ENCODE measurements at regions not wholly inside any gene's neighbourhood (a gene's known extent, or its start where the extent isn't known, plus 50 kb on each side); places are given as distances from the start of the nearest gene placed in this dataset.
A peak's percentile ranks its signal among the peaks of the same experiment; 100 is the strongest.
"Not testable (repeated sequence)": the region's sequence is repeated elsewhere in the genome, so short reads cannot be mapped to it uniquely, and the experiment has no call there.

DNA sequence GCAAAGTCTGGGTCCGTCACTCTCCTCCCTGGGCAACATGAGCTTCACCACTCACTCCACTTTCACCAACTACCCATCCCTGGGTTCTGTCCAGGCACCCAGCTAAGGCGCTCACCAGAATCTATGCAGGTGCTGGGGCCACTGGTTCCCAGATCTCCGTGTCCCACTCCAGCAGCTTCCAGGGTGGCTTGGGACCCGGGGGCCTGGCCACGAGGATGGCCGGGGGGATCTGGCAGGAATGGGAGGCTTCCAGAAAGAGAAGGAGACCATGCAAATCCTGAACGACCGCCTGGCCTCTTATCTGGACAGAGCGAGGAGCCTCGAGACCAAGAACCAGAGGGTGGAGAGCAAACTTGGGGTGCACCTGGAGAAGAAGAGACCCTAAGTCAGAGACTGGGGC is 1611.0 kb upstream of the ACO1 start:
- DNase-seq = no peak

DNA sequence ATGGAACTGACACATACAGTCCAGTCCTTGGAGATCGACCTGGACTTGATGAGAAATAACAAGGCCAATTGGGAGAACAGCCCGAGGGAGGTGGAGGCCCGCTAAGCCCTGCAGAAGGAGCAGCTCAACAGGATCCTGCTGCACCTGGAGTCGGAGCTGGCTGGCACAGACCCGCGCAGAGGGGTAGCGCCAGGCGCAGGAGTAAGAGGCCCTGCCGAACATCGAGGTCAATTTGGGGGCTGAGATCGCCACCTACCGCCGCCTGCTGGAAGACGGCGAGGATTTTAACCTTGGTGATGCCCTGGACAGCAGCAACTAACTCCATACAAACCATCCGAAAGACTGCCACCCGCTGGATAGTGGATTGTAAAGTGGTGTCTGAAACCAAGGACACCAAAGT is 1610.1 kb upstream of the ACO1 start:
- DNase-seq = peak; percentile 8

DNA sequence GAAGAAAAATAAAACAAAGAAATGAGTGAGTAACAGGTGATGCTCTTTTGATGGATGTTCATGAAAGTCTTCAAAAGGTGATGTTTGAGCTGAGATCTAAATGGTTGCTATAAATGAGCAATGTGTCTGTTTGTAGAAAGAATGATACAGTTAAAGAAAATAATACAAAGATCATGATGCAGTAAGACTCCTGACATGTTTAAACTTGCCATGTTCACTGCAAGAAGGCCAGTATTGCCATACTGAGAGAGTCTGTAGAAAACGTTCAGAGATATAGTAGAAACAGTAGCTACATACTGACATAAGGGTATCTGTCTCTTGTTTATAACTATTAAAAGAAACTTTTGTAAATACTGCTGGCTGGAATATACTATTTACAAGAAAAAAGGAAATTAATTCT is 1609.2 kb upstream of the ACO1 start:
- no peak for DNase-seq

DNA sequence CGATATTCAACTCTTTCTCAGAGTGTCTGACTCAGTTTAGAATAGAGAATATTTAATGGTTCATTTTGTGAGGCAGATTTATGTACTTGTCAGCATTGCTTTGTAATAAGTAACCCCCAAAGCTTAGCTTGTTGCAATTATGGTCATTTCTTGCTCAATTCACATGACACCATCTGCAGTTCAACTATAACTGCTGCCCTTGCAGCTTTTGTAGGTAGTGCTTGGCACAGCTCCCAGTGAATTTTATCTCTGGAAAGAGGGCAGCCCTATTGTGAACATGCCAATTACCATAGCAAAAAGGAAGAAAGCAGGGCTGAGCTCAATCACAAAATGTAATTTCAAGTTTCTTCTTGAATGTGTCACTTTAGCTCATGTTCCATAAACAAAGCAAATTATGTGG is 1587.7 kb upstream of the ACO1 start:
- no peak for DNase-seq

DNA sequence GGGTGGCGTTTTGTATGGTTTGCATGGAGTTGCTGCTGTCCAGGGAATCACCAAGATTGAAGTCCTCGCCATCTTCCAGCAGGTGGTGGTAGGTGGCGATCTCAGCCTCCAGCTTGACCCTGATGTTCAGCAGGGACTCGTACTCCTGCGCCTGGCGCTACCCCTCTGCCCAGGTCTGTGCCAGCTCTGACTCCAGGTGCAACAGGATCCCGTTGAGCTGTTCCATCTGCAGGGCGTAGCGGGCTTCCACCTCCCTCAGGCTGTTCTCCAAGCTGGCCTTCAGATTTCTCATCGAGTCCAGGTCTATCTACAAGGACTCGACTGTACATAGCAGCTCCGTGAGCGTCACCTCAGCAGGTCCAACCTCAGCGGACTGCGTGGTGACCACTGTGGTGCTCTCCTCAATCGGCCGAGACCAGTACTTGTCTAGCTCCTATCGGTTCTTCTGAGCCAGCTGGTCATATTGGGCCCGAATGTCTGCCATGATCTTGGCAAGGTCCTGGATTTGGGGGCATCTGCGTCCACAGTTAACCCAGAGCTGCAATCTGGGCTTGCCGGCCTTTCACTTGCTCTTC is 1584.8 kb upstream of the ACO1 start:
- no peak for DNase-seq

GRCh38 chr9:30800421-30800820 is 1584.0 kb upstream of the ACO1 start:
- no peak for DNase-seq

DNA sequence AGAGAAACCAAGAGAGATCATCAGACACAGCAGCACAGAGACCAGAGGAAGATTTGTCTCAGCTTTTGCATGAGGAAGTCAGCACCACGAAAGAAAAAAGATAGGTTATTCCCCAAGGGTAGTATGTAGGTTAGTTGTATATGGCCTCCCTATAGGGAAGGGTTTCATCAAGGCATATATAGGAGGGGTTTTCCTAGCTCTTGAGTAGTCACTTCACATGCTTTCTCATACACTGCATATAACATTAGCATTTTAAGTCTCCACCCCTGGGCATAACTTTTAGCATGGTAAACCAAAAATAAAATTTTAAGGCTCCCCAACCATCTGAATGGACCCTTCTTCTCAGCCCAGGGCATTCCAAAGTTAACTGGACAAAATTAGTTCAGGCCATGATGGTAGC is 1571.6 kb upstream of the ACO1 start:
- no peak for DNase-seq

DNA sequence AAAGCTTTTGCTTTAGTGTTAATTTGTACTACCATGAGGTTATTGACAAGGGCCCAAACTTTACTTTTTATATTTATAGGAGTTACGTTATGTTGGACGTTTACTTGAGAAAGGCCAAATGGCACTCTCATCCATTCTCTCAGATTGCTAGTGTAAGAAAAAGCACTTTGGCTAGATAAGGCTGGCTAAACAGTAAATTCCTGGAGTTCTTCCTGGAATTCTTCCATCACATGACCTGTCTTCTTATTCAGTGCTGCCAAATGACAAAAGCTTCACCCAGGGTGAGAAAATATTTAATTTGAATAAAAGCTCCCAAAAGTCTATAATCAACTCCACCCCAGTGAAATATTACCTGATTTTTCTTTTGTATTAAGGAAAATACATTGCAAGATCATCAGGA is 1568.9 kb upstream of the ACO1 start:
- no peak for DNase-seq

GRCh38 chr9:30845136-30845535 is 1539.3 kb upstream of the ACO1 start:
- no peak for DNase-seq

DNA sequence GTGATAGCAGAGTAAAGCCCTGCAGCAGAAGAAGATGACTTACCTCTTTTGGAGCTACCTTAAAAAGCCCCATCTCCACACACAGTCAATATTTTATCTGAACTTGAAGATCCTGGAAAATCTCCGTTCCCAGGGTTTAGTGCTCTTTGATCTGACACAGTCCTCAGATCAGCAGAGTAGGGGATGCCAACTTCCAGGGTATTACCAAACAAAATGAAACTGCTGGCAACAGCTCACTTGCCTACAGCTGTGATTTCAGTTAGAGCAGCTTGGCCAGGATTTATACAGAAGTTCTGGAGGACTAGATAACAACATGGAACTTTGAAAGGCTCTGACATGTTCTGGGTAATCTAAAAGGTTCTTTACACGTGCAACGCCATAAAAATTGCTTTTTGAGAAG is 1537.8 kb upstream of the ACO1 start:
- no peak for DNase-seq

GRCh38 chr9:30851600-30851999 is 1532.8 kb upstream of the ACO1 start:
- DNase-seq = no peak

DNA sequence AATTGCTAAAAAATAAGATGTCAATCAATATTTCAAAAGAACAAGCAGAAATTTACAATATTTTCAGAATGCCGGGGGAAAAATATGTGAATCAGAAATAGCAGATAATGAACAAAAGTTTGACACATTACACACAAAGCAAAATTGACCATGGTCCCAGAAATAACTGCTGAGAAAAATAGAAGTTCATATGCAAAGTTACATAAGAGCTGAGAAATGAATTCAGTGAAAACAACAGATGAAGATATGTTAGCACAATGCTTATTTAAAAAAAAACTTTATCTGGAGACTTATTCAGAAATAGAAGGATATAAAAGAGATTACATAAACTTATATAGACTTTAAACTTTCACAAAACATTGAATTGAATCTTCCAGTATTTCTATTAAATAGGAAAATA is 1483.7 kb upstream of the ACO1 start:
- no peak for DNase-seq

DNA sequence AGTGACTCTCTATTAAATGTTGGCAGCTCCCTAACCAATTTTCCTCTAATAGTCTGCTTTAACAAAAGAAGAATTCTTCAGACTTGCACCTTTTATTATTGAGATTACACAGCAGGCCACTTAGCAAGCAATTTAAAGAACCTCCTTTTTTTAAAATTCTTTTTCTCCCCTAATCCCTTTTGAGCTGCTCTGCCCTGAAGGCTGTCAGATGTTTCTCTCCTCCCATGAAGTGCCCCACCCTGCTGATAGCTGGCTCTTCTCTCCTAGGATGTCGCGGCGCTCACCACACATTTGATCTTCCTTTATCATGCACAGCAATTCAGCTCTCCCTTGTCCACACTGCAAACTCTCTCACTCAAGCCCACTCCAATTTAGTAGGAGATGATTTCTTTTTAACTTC is 1471.1 kb upstream of the ACO1 start:
- no peak for DNase-seq

DNA sequence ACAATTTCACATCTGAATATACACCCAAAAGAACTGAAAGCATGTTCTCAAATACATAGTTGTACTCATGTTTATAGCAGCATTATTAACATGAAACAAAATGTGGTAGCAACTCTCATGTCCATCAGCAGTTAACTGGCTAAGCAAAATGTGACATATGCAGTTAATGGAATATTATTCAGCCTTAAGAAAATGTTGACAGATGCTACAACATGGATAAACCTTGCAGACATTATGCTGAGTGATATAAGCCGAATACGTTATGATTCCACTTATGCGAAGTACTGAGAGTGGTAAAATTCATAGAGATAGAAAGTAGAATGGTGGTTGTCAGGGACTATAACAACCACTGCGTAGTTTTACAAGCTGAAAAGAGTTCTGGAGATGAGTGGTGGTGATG is 1469.0 kb upstream of the ACO1 start:
- DNase-seq = no peak

DNA sequence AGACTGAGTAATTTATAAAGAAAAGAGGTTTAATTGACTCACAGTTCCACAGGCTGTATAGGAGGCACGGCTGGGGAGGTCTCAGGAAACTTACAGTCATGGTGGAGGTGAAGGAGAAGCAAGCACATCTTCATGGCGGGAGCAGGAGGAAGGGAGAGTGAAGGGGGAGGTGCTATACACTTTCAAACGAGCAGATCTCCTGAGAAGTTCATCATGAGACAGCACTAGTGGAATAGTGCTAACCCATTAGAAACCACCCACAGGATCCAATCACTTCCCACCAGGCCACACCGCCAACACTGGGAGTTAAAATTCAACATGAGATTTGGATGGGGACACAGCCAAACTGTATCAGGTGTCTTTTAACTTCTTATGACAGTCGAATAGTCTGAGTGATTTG is 1459.3 kb upstream of the ACO1 start:
- no peak for DNase-seq

DNA sequence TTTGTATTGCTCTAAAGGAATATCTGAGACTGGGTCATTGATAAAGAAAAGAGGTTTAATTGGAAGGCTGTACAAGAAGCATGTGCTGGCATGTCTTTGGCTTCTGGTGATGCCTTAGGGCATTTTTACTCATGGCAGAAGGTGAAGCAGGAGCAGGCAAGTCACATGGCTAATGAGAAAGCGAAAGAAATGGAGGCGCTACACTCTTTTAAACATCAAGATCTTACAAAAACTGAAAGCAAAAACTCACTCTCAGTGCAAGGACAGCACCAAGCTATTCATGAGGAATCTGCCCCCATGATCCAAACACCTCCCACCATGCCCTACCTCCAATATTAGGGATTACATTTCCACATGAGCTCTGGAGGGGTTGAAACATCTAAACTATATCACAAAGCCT is 1458.8 kb upstream of the ACO1 start:
- no peak for DNase-seq

DNA sequence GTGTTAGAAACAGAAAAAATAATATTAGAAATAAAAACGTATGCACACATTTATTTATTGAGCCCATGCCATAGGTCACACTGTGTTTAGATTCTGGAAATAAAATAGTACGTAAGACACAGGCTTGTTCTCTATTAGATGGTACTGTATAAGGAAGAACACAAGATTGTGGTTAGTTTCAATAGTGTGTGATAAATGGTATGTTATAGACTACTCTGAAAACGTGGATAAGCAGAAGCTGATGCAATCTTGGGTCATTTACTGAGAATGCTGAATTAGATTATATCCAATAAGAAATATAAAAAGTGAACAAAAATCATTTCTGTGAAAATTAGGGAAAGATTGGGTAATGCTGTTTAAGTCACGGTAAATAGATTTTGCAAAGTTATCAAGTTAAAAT is 1456.4 kb upstream of the ACO1 start:
- no peak for DNase-seq

GRCh38 chr9:30932226-30932625 is 1452.2 kb upstream of the ACO1 start:
- DNase-seq = no peak

DNA sequence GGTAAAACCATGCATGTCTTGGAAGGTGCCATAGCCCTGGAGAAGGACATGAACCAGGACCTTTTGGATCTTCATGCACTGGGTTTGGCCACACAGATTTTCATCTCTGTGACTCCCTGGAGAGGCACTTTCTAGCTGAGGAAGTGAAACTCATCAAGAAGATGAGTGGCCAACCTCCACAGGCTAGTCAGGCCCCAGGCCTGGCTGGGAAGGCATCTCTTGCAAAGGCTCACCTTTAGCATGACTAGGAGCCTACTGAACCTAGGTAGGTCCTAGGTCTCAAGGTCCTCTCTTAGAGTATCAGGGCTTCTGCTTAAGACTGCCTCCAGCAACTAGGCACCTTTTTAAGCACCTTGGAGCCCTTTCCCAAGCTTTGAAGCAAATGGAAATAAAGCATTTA is 1448.7 kb upstream of the ACO1 start:
- no peak for DNase-seq

GRCh38 chr9:30937106-30937505 is 1447.3 kb upstream of the ACO1 start:
- no peak for DNase-seq

- not testable (repeated sequence) for DNase-seq
Measured at GRCh38 chr9:30942852-30943251, 1441.6 kb upstream of the ACO1 start.

GRCh38 chr9:30943446-30944224 is 1440.8 kb upstream of the ACO1 start:
- no peak for DNase-seq

- no peak for DNase-seq
Measured at GRCh38 chr9:30944225-30944569, 1440.2 kb upstream of the ACO1 start.

DNA sequence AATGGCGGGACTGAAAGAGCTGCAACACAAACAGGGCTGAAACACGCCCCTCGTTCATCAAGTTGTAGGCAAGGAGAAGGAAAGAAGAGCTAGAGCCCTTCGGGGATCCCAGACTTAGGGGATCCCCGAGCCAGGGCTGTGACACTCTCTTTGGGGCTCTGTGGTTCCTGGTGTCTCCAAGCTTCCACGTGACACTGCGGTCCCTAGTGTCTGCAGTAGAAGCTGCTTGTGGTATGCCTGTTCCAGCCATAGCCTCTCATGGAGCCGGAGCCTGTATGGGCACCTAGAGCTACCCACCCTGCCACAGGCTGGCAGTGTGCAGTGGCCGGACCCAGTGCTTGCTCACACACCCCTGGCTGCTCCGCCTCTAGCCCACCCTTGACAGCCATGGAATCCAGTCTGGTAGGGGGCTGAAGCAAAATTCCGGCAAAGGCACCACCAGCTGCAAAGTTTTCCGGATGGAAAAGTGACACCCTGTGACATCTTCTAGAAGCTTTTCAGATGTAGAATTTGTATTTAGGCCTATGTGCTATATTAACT is 1439.6 kb upstream of the ACO1 start:
- no peak for DNase-seq

DNA sequence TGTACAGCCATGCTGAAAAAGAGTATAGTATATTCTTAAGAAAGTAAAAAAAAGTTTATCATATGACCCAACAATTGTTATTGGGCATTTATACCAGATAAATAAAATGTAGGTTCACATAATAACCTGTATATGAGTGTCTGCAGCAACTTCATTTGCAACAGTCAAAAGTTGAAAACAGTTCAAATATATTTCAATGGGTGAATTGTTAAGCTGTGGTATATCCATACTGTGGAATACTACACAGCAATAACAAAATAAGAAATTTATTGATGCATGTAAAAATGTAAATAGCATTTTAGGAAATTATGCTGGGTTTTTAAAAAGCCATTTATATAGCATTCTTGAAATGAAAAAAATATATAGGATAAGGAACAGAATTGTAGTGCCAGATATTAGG is 1420.1 kb upstream of the ACO1 start:
- no peak for DNase-seq

All from 8988T (cell line).